ENCODE measurements at regions not wholly inside any gene's neighbourhood (a gene's known extent, or its start where the extent isn't known, plus 50 kb on each side); places are given as distances from the start of the nearest gene placed in this dataset.

DNA sequence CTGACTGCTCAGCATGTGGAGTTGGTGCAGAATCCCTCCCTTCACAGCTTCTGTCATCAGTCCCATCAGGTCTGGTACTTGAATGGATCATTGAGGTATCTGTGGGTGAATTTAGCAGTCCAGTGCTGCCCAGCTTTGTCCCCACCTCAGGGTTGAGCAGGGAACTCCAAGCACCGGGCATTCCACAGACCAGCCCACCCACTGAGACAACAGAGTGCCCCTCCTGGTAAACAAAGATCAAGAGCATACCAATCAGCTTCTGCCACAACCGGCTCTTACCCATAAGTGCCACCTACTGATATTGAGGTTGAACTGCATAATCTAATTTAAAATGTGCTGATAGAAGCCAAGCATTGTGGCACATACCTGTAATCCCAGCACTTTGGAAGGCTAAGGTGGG is 57.1 kb upstream of the FXR1 start:
- TF ChIP-seq, protein P1, sequence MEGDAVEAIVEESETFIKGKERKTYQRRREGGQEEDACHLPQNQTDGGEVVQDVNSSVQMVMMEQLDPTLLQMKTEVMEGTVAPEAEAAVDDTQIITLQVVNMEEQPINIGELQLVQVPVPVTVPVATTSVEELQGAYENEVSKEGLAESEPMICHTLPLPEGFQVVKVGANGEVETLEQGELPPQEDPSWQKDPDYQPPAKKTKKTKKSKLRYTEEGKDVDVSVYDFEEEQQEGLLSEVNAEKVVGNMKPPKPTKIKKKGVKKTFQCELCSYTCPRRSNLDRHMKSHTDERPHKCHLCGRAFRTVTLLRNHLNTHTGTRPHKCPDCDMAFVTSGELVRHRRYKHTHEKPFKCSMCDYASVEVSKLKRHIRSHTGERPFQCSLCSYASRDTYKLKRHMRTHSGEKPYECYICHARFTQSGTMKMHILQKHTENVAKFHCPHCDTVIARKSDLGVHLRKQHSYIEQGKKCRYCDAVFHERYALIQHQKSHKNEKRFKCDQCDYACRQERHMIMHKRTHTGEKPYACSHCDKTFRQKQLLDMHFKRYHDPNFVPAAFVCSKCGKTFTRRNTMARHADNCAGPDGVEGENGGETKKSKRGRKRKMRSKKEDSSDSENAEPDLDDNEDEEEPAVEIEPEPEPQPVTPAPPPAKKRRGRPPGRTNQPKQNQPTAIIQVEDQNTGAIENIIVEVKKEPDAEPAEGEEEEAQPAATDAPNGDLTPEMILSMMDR (conservative IDR thresholded peaks at IDR 0.05; ENCODE audit: low read length) = peak; percentile 63
- no peak for TF ChIP-seq EZH2phosphoT487 (IDR thresholded peaks at IDR 0.05; ENCODE audit: borderline replicate concordance, low read depth, low read length)
